ENCODE measurements at regions not wholly inside any gene's neighbourhood (a gene's known extent, or its start where the extent isn't known, plus 50 kb on each side); places are given as distances from the start of the nearest gene placed in this dataset.
"Not testable (repeated sequence)": the region's sequence is repeated elsewhere in the genome, so short reads cannot be mapped to it uniquely, and the experiment has no call there.

- DNase-seq (ENCODE audit: low spot score): no peak
Observed at GRCh38 chr3:106139826-106140225, 271.0 kb upstream of the CBLB start.

GRCh38 chr3:106140431-106140830 lies 271.6 kb upstream of the CBLB start:
- DNase-seq (ENCODE audit: low spot score): no peak
- intact Hi-C loops (cut with DNase I): no loop called here

More at GRCh38 chr3:106139826-106140225, 271.0 kb upstream of the CBLB start:
- intact Hi-C loops (cut with DNase I): no loop called here

GRCh38 chr3:106144030-106144429 lies 275.2 kb upstream of the CBLB start:
- intact Hi-C loops (cut with DNase I): no loop called here
- DNase-seq (ENCODE audit: low spot score): no peak

- intact Hi-C loops (cut with DNase I); DNase-seq (ENCODE audit: low spot score): not testable (repeated sequence)
Observed at GRCh38 chr3:106148440-106149082, 279.7 kb upstream of the CBLB start.

GRCh38 chr3:106157411-106157810 lies 288.6 kb upstream of the CBLB start:
- DNase-seq (ENCODE audit: low spot score): no peak
- intact Hi-C loops (cut with DNase I): no loop called here

- DNase-seq (ENCODE audit: low spot score): no peak
- intact Hi-C loops (cut with DNase I): no loop called here
Observed at GRCh38 chr3:106160396-106160795, 291.6 kb upstream of the CBLB start.

GRCh38 chr3:106161246-106161645 lies 292.4 kb upstream of the CBLB start:
- DNase-seq (ENCODE audit: low spot score): no peak
- intact Hi-C loops (cut with DNase I): no loop called here

- DNase-seq (ENCODE audit: low spot score): no peak
- intact Hi-C loops (cut with DNase I): no loop called here
Observed at GRCh38 chr3:106167728-106168127, 298.9 kb upstream of the CBLB start.

- intact Hi-C loops (cut with DNase I): no loop called here
- DNase-seq (ENCODE audit: low spot score): no peak
Observed at GRCh38 chr3:106168962-106169750, 300.3 kb upstream of the CBLB start.

- intact Hi-C loops (cut with DNase I): no loop called here
Observed at GRCh38 chr3:106170636-106171035, 301.8 kb upstream of the CBLB start.

GRCh38 chr3:106172101-106172500 lies 303.3 kb upstream of the CBLB start:
- DNase-seq (ENCODE audit: low spot score): no peak
- intact Hi-C loops (cut with DNase I): no loop called here

More at GRCh38 chr3:106170636-106171035, 301.8 kb upstream of the CBLB start:
- no peak for DNase-seq (ENCODE audit: low spot score)

- intact Hi-C loops (cut with DNase I): no loop called here
Observed at GRCh38 chr3:106172780-106173179, 304.0 kb upstream of the CBLB start.

GRCh38 chr3:106175276-106175675 lies 306.5 kb upstream of the CBLB start:
- intact Hi-C loops (cut with DNase I): no loop called here
- DNase-seq (ENCODE audit: low spot score): no peak

More at GRCh38 chr3:106172780-106173179, 304.0 kb upstream of the CBLB start:
- DNase-seq (ENCODE audit: low spot score): no peak

GRCh38 chr3:106176734-106177133 lies 307.9 kb upstream of the CBLB start:
- intact Hi-C loops (cut with DNase I): no loop called here
- DNase-seq (ENCODE audit: low spot score): no peak

GRCh38 chr3:106182950-106183511 lies 314.2 kb upstream of the CBLB start:
- DNase-seq (ENCODE audit: low spot score): no peak

GRCh38 chr3:106183762-106184391 lies 315.1 kb upstream of the CBLB start:
- intact Hi-C loops (cut with DNase I): no loop called here
- DNase-seq (ENCODE audit: low spot score): no peak

More at GRCh38 chr3:106182950-106183511, 314.2 kb upstream of the CBLB start:
- intact Hi-C loops (cut with DNase I): no loop called here

GRCh38 chr3:106184540-106185457 lies 316.0 kb upstream of the CBLB start:
- intact Hi-C loops (cut with DNase I): no loop called here
- DNase-seq (ENCODE audit: low spot score): no peak

- no peak for DNase-seq (ENCODE audit: low spot score)
- intact Hi-C loops (cut with DNase I): no loop called here
Observed at GRCh38 chr3:106185949-106186348, 317.1 kb upstream of the CBLB start.

- DNase-seq (ENCODE audit: low spot score): no peak
- intact Hi-C loops (cut with DNase I): no loop called here
Observed at GRCh38 chr3:106190296-106190695, 321.5 kb upstream of the CBLB start.

All from cardiac septum (tissue), 1 donor.